GM13976 (cell line): ENCODE measurements at regions not wholly inside any gene's neighbourhood (a gene's known extent, or its start where the extent isn't known, plus 50 kb on each side); places are given as distances from the start of the nearest gene placed in this dataset.

Experiments
- DNase-seq: peaks from one replicate; pipeline ENCODE4 v3.0.0; 2012; ENCODE audit warnings: low spot score
- CTCF ChIP-seq: IDR thresholded peaks from 2 replicates; pipeline ENCODE4 v1.5.1; 2012; ENCODE audit warnings: borderline replicate concordance, mild to moderate bottlenecking; ENCODE audit not compliant: insufficient read depth; ENCODE audit errors: extremely low read depth, missing control alignments, control extremely low read depth
- in situ Hi-C: fragments of 300-500 bp; cut with MboI; formaldehyde crosslinking; loops from one replicate; pipeline ENCODE4 v1.12.0; 2022; ENCODE audit warnings: low sequenced_read_pairs, mixed read lengths, inconsistent platforms; ENCODE audit not compliant: unreplicated experiment

- in situ Hi-C loops: no loop called here
- TF ChIP-seq CTCF: no peak
- no peak for DNase-seq
Measured at GRCh38 chr2:145078923-145079322, 559.0 kb upstream of the ZEB2 start.

- TF ChIP-seq CTCF: no peak
- in situ Hi-C loops: no loop called here
- no peak for DNase-seq
Measured at GRCh38 chr2:145076085-145076484, 556.2 kb upstream of the ZEB2 start.

- in situ Hi-C loops: no loop called here
- no peak for DNase-seq
- TF ChIP-seq CTCF: no peak
Measured at GRCh38 chr2:145075454-145076062, 555.6 kb upstream of the ZEB2 start.

- TF ChIP-seq CTCF: no peak
- in situ Hi-C loops: no loop called here
- DNase-seq: no peak
Measured at GRCh38 chr2:145070703-145071102, 550.8 kb upstream of the ZEB2 start.

GRCh38 chr2:145068509-145068908, 548.6 kb upstream of the ZEB2 start:
- DNase-seq: no peak
- in situ Hi-C loops: no loop called here
- TF ChIP-seq CTCF: no peak

GRCh38 chr2:145067549-145068030, 547.7 kb upstream of the ZEB2 start:
- no peak for TF ChIP-seq CTCF
- in situ Hi-C loops: no loop called here
- DNase-seq: no peak

- in situ Hi-C loops: no loop called here
- DNase-seq: no peak
- no peak for TF ChIP-seq CTCF
Measured at GRCh38 chr2:145066856-145067548, 547.1 kb upstream of the ZEB2 start.
